GM19455 (cell line): ENCODE measurements at regions not wholly inside any gene's neighbourhood (a gene's known extent, or its start where the extent isn't known, plus 50 kb on each side); places are given as distances from the start of the nearest gene placed in this dataset.
"Not testable (repeated sequence)": the region's sequence is repeated elsewhere in the genome, so short reads cannot be mapped to it uniquely, and the experiment has no call there.

Source experiments
- ATAC-seq: cut with Tn5 transposase; IDR thresholded peaks from one replicate; pipeline ENCODE4 v1.9.1; 2021; ENCODE audit not compliant: unreplicated experiment

GRCh38 chr5:34096033-34096432 lies 53.0 kb upstream of the C1QTNF3 start:
- ATAC-seq: not testable (repeated sequence)

GRCh38 chr5:34099891-34100290 lies 56.9 kb upstream of the C1QTNF3 start:
- not testable (repeated sequence) for ATAC-seq

- not testable (repeated sequence) for ATAC-seq
These were observed 58.6 kb upstream of the C1QTNF3 start for GRCh38 chr5:34101567-34101966.

- ATAC-seq: not testable (repeated sequence)
These were observed 65.9 kb upstream of the C1QTNF3 start for GRCh38 chr5:34108897-34109296.

- not testable (repeated sequence) for ATAC-seq
These were observed 81.3 kb upstream of the C1QTNF3 start for GRCh38 chr5:34124280-34124679.

- peak; percentile 87 for ATAC-seq
These were observed 82.3 kb upstream of the C1QTNF3 start for GRCh38 chr5:34125354-34125753.

GRCh38 chr5:34126741-34127140 lies 83.7 kb upstream of the C1QTNF3 start:
- not testable (repeated sequence) for ATAC-seq

GRCh38 chr5:34127818-34128217 lies 84.8 kb upstream of the C1QTNF3 start:
- not testable (repeated sequence) for ATAC-seq

GRCh38 chr5:34128890-34129289 lies 85.9 kb upstream of the C1QTNF3 start:
- not testable (repeated sequence) for ATAC-seq

- ATAC-seq: not testable (repeated sequence)
These were observed 112.0 kb upstream of the C1QTNF3 start for GRCh38 chr5:34154988-34155387.

- not testable (repeated sequence) for ATAC-seq
These were observed 113.8 kb upstream of the C1QTNF3 start for GRCh38 chr5:34156703-34157414.

- not testable (repeated sequence) for ATAC-seq
These were observed 117.9 kb upstream of the C1QTNF3 start for GRCh38 chr5:34160904-34161303.

GRCh38 chr5:34171398-34171797 lies 128.4 kb upstream of the C1QTNF3 start:
- ATAC-seq: not testable (repeated sequence)

GRCh38 chr5:34179453-34180190 lies 136.6 kb upstream of the C1QTNF3 start:
- not testable (repeated sequence) for ATAC-seq

GRCh38 chr5:34180225-34180624 lies 137.2 kb upstream of the C1QTNF3 start:
- ATAC-seq: not testable (repeated sequence)

- not testable (repeated sequence) for ATAC-seq
These were observed 138.1 kb upstream of the C1QTNF3 start for GRCh38 chr5:34180940-34181614.

GRCh38 chr5:34185005-34185404 lies 142.0 kb upstream of the C1QTNF3 start:
- ATAC-seq: not testable (repeated sequence)

- not testable (repeated sequence) for ATAC-seq
These were observed 142.6 kb upstream of the C1QTNF3 start for GRCh38 chr5:34185572-34185971.

- not testable (repeated sequence) for ATAC-seq
These were observed 143.1 kb upstream of the C1QTNF3 start for GRCh38 chr5:34186108-34186507.

- ATAC-seq: not testable (repeated sequence)
These were observed 143.9 kb upstream of the C1QTNF3 start for GRCh38 chr5:34186865-34187264.

GRCh38 chr5:34187441-34187840 lies 144.4 kb upstream of the C1QTNF3 start:
- not testable (repeated sequence) for ATAC-seq
